Fibroblast of gingiva (primary cell): ENCODE measurements at regions not wholly inside any gene's neighbourhood (a gene's known extent, or its start where the extent isn't known, plus 50 kb on each side); places are given as distances from the start of the nearest gene placed in this dataset.
"Not testable (repeated sequence)": the region's sequence is repeated elsewhere in the genome, so short reads cannot be mapped to it uniquely, and the experiment has no call there.

ENCODE experiments used
- DNase-seq: peaks from one replicate; pipeline ENCODE4 v3.0.0-alpha.2; 2011; ENCODE audit warnings: low read depth

DNA sequence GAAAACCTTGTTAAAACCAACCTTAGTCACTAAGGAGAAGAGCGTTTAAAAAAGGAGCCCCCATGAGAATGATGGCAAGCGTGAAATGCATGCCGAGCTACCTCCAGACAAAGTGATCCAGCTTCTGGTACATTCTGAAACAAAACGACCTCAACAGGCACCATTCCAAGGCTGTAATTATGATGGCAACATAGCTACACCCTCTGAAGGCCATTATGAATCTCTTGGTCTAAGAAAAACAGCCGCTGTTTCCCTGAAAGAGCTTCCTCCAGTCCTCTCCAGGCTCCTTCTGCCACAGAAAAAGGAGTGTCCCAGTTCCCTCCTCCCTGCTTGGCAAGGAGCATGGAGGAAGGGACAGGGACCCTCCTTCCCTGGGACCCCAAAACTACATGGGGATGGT lies 50.0 kb upstream of the ABLIM1 start:
- no peak for DNase-seq

DNA sequence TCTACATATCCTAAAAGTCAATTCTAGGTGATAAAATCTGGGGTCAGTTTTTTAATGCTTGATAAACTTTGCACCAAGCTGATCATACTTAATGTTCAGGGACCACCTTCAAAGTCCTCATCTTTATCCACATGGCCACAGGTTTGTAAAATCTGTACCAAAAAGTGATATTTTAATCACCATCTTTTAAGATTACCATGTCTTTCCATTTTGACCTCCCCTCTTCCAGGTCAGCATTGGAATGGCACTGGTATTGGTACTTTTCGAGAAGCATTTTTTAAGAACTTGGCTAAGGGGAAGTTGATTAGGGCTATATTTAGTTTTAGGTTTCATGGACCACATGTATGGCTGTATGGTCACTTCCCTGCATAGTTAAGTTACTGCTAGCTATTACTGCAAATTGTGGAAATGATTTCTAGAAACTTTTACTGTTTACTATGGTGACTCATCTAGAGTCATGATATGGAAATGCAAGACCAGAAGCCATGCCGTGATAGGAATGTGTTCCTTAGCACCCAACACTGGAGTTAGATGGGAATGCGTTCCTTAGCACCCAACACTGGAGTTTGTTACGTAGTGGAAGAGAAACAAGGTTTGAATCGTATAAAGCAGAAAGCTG lies 50.8 kb upstream of the ABLIM1 start:
- DNase-seq: peak; percentile 47

DNA sequence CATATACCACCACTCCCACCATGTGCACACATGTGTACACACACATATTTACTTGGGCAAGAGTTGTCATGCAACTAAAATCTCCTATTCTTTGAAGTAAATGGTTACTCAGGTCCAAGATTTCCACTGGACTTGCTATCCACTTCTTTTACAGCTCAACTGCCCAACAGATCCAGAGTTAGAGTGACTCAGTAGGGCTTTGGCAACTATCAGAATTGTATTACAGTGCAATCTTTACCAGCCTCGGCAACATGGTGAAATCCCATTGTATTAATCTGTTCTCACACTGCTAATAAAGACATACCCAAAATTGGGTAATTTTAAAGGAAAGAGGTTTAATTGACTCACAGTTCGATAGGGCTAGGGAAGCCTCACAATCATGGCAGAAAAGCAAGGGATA lies 51.9 kb upstream of the ABLIM1 start:
- peak; percentile 47 for DNase-seq

DNA sequence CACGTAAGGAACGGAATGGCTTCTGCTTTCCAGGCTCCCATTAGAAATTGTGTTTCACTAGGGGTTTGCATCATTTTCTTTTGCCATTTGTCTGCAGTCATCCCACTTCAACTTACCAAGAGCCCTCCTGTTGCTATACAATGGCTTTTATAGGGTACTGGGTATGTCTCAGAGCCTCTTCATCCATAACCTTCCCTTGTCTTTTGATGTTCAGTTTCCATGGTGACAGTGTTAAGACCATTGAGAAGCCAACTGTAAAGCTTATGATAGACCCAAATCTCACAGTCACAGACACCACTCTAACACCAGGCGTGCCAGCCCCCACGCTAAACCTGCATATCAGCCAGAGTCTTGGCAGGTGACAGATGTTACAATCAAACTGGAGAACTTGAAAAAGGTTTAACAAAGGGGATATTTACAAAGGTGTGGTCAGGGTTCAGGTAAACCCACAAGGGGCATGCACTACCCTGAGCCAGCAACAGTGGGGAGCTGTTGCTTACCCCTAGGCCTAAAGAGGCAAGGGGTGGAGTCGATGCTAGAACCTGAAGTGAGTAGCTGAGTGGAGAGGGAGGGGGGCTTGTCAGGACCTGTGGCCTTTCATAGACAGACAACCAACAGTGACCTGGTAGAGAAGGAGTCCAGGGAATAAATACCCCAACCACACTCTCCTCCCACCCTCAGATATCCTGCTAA lies 53.2 kb upstream of the ABLIM1 start:
- no peak for DNase-seq

DNA sequence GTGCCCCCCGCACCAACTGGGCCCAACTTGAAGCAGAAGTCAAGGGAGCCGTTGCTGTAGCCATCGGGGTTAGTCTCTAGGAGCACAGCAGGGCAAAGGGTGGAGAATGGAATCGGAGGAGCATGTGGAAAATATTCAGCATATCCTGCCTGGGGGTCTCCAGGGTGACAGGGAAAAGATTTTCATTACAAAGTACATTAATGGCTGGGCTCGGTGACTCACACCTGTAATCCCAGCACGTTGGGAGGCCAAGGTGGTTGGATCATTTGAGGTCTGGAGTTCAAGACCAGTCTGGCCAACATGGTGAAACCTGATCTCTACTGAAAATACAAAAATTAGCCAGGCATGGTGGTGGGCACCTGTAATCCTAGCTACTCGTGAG lies 53.8 kb upstream of the ABLIM1 start:
- no peak for DNase-seq

DNA sequence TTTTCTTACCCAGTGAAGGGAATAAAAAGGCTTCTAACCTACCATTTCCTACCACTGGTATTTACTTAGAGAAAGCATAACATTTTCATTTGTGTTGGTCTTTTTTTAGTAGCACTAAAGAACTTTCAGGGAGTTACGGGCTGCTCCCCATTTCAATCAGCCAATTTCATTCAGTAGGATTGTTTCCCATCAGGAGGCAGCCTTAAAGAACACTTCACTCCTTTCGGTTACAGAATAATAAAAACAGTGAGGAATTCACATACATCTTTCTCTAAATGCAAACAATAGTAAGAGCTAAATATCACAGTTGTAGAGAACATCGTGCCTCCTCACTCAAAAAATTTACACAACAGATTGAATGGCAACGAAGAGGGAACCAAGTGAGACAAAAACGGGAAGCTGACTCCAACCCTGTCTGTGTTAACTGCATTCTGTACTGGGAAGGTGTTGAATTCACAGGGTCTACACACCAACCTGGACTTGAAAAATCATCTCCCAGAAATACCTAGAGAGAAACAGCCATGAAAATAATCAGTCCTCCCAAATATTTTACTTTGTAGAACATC lies 55.5 kb upstream of the ABLIM1 start:
- DNase-seq: no peak

DNA sequence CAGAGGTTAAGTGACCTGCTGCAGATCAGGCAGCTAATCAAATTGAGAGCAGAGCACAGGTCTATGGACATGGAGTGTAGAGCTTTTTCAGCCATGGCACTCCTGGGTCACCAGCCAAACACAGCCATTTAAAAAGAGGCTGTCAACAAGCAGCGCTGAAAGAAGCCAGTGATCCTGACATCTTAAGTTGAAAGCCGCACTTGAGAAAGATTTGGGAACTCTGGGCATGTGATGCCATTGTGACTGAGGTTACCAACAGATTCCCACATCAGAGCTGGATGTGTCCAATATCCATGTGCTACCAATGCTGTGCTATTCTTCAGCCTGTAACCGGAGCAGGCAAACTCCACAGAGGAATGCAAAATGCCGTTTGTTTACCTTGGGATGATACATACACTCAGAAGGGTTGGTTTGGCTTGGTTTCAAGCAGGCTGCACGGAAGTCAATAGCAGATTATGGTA lies 56.2 kb upstream of the ABLIM1 start:
- peak; percentile 86 for DNase-seq

DNA sequence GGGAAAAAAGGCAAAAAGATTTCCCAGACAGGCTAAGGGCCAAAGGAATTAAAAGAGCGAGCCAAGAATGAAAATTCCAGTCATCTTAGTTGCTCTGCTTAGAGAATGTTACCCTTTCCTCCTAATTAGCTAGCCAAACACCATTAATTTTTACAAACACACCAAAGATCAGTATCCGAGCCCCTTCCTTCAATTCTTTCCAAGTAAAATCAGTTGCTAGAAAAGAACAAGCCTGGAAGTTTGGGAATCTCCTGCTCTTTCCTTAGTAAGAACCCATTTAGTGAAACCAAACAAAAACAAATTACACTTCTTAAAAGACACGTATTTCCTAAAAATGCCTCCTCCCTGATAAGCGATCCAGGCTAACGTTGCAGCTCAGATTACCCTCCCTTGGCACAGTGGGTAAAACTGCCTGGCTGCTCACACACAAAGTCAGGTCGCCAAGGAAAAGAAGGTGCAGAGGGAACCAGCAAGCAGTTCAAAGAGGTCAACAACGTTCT lies 57.1 kb upstream of the ABLIM1 start:
- peak; percentile 45 for DNase-seq

DNA sequence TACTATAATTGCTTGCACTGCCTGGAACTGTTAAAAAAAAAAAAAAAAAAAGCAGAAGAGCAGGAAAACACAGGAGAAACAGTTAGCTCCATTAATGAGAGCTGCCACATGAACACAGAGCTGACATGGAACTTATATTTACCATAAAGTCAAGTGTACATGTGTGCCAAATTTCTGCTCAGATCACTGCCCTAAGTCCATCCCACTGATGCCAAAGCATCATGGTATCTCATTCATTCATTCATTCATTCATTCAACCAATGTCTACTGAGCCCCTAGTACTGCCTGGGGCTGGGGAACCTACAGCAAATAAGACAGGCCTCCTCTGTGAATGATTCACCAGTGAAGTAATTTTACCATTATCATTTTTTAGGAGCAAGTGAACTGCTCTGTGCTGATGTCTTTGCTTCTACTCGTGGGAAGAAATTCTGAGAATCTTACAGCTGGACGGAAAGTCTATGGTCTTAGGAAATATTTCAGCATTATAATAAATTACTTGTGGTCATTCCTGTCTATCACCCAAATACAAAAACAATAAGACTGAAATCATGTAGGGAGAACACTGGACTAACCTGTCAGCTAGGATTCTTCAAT lies 58.8 kb upstream of the ABLIM1 start:
- DNase-seq: no peak

DNA sequence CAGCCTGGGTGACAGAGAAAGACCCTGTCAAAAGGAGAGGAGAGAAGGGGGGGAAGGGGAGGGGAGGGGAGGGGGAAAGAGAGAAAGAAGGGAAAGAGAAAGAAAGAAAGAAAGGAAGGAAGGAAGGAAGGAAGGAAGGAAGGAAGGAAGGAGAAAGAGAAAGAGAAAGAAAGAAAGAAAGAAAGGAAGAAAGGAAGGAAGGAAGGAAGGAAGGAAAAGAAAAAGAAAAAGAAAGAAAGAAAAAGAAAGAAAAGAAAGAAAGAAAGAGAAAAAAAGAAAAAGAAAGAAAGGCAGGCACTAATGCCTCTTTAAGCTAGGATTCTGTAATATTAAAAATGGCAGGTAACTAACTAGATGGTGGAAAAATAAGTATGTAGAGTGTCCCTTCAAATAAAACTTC lies 59.8 kb upstream of the ABLIM1 start:
- not testable (repeated sequence) for DNase-seq

DNA sequence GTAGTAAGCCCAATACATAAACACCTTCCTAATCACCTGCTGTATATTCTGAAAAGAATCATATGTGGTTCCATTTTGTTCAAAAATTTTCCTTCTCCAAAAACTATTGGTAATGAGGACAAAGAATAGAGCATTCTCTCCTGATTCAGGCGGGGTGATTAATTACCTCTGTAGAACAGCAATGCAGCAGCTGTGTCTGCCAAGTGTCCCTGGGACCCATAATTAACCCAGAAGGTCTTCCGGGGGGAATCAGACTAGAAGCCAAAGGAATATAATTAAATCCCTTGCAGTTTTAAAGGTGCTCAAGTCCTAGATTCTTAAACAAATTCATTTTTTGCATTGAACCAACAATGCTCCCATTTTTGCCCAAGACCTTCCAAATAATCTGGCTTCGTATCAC lies 60.3 kb upstream of the ABLIM1 start:
- no peak for DNase-seq

DNA sequence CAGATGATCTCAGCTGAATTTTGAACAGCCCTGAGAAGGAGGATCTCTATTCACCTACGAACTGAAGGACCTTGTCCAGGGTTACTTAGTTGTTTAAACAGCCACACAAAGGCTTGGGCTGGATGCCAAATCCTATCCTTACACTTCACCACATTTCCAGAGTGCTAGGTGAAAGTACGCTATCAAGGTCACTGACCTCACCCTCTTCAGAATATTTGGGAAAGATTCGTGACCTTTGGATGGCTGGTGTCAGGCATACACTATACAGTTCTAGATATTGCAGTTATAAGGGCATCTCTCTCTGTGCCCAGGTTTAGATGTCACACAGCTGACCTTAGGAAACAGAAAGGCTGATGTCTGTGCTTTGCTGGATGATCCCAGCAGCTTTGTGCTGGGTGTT lies 61.2 kb upstream of the ABLIM1 start:
- no peak for DNase-seq

DNA sequence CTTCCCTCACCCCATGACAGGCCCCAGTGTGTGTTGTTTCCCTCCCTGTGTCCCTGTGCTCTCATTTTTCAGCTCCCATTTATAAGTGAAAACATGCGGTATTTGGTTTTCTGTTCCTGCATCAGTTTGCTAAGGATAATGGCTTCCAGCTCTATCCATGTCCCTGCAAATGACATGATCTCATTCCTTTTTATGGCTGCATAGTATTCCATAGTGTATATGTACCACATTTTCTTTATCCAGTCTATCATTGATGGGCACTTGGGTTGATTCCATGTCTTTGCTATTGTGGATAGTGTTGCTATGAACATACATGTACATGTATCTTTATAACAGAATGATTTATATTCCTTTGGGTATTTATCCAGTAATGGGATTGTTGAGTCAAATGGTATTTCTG lies 61.9 kb upstream of the ABLIM1 start:
- not testable (repeated sequence) for DNase-seq

DNA sequence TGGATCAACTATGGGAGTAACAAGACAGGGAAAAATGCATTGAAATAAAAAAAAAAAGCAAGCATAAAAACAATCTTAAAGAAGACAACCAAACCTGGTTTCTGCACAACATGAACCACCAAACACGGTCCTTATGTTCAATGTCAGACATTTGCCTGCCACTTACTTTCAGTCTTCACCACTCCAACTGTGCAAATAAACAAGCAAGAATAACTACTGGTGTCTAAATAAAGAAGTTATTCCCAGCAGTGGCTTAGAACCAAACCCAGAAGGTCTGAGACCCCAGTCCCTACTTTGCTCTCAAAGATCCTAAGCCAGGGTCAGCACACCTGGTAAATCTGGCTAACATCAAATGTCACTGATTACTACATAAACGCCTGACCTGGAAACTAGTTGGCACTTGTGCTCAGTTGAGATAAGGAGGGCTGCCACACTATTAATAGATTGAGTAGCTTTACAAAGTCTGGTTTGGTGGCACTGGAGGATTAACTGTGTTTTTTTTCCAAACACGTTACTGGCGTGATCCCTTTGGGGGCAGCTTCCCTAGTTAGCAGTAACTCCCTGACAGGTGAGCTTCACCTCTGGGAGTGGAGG lies 62.7 kb upstream of the ABLIM1 start:
- no peak for DNase-seq

DNA sequence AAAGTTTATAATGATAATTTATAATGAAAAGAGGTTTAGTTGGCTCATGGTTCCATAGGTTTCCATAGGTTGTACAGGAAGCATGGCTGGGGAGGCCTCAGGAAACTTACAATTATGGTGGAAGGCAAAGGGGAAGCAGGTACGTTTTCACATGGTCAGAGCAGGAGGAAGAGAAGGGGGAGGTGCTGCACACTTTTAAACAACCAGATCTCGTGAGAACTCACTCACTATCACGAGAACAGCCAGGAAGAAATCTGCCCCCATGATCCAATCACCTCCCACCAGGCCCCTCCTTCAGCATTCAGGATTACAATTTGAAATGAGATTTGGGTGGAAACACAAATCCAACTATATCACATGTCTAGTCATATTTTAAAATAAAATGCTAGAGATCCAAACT lies 64.1 kb upstream of the ABLIM1 start:
- DNase-seq: not testable (repeated sequence)

DNA sequence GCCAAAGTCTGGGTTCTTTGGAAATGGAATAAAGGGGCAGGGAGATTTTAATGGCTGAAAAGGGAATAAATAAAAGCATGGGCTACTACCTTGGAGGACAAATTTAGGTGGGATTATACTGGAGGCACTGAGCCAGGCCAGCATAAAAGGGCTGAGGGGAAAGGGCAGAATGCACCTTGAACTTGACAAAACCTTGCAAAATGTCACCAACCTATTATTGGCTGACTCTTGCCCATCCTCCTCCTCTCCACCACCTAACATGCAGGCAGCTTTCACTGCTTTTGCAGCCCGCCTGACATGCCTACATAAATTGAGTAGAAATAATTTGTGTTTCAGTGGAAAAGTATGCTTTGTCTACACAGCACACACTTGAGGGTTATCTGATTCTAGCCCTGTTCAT lies 65.3 kb upstream of the ABLIM1 start:
- DNase-seq: no peak

DNA sequence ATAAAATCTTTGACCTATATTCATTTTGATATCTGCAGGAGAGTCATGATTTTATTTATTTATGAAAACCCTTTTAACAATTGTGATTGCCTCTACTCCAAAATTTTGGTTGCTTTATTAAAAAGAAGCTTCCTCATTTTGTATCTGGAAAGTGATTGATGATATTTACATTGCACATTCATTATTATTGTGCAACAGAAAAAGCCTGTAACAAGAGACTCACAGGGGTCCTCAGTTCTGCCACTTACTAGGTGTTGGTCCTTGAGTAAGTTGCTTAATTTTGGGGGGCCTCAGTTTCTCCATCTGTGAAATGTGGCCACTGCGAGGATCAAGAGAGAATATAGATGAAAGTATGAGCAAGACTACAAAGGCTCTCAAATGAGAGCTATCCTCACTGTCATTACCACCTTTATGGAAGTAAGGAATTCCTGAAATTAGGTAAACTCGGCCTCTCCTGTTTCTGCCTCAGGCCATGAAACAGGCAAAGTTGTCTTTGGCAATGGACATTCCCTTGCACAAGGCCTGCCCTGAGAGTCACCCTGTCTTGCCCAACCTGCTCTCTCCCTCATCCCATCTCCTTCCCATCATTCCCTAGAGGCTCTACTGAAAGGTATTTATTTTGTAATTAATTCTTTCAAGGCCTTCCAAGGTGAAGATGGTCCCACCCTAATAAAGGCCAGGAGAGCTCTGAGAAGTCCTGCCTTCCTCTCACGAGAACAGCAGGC lies 66.1 kb upstream of the ABLIM1 start:
- no peak for DNase-seq

DNA sequence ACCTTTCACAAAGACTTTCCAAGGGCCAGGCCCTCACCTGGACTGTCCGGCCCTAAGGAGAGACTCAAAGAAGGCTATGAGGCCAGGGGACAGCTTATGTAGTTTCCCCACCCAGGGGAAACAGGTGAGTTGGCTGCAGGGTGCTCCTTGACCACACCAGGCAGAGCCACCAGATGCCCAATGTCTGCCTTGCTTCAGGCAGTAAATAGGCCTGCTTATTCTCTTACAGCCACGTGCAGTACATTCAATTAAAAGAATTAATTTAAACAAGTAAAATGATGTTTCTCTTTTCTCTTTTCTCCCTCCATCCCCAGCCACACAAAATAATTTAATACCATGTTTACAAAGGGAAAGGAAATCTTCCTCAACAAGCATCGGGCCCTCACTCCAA lies 66.6 kb upstream of the ABLIM1 start:
- DNase-seq: no peak

DNA sequence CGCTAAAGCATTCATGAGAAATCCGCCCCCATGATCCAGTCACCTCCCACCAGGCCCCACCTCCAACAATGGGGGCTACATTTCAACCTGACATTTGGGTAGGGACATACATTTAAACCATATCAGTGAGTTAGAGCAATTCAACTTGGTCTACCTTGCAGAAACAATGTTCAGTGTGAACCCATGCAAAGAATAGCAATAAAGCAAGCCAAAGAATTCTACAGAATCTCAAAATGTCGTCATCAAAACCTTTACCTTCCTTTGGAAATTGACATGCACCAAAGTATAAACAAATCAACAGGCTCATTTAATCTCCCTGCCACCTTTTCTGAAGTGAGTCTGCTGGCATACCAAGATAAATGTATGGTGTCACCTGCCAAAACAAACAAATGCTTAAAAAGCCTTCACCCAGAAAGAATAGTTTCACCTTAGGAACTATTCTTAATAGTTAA lies 68.8 kb upstream of the ABLIM1 start:
- no peak for DNase-seq

DNA sequence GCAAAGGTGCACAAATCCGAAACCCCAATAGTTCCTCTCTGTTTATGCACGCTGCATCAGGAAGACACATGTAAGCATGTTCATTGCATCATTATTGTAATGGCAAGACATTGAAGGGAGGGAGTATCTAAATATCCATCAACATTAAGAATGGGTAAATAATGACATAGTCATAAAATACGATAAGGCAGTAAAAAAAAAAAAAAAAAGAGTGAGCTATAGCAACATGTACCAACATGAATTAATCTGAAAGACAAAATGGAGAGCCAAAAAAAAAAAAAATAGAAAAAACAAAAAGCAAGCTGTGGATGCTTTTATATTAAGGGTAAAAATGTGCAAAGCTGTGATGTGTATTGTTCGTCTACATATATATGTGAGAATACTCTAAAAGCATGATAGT lies 70.2 kb upstream of the ABLIM1 start:
- DNase-seq: no peak

DNA sequence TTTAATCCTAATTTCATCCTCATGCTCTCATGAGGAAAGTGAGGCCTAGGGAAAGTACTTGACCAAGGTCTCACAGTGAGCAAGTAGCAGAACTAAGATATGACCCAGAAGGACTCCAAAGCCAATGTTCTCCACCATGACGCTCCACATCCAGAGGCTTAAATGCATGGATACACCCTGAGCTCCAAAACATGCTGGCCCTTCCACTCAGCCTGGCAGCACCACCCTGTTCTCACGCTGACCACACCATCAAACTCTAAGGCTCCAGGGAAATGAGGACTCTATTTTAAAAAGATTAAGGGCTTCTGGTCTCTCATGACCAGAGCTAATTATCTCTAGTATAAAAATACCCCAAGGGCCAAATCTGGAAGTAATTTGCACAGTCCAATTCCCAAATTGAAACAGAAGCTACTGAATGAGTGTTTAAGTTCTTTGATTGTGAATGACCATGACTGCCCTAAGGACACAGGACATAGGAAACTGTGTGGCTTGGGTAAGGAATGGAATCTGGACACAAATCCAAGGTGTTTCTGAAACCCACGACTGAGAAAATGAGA lies 71.1 kb upstream of the ABLIM1 start:
- DNase-seq: no peak

DNA sequence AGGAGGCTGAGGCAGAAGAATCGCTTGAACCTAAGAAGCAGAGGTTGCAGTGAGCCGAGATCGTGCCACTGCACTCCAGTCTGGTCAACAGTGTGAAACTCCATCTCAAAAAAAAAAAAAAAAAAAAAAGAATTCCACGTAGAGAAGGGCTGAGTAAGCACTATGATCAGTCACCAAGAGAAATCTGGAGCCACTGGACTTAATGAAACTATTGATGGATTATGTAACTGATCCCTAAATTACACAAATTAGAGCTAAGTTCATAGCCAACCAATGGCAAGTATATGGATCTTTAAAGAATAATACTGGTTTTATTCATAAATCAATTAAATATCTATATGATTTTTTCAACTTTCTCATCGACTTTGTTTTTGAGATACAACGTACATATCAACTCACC lies 72.2 kb upstream of the ABLIM1 start:
- DNase-seq: no peak
